BE2C (cell line): ENCODE measurements at regions not wholly inside any gene's neighbourhood (a gene's known extent, or its start where the extent isn't known, plus 50 kb on each side); places are given as distances from the start of the nearest gene placed in this dataset.

Source experiments
- DNase-seq: peaks from one replicate; pipeline ENCODE4 v3.0.0-alpha.2; 2020
- H3K27me3 ChIP-seq: fragments of 250-450 bp; sonication (Bioruptor Pico); 2 replicates; pipeline ENCODE4 v1.5.1; 2020; ENCODE audit warnings: mild to moderate bottlenecking
- H3K36me3 ChIP-seq: fragments of 250-450 bp; sonication (Bioruptor Pico); 2 replicates; pipeline ENCODE4 v1.5.1; 2020; ENCODE audit warnings: mild to moderate bottlenecking
- H3K4me1 ChIP-seq: fragments of 250-450 bp; sonication (Bioruptor Pico); 2 replicates; pipeline ENCODE4 v1.5.1; 2020
- H3K4me3 ChIP-seq: 2 replicates; pipeline ENCODE4 v1.5.1; 2011; ENCODE audit warnings: low read depth, low read length
- H3K9me3 ChIP-seq: fragments of 250-450 bp; sonication (Bioruptor Pico); 2 replicates; pipeline ENCODE4 v1.5.1; 2020
- TF ChIP-seq, protein P1 (sequence below): IDR thresholded peaks from 2 replicates; pipeline ENCODE4 v1.5.1; 2012; ENCODE audit warnings: mild to moderate bottlenecking, low read depth, low read length

DNA sequence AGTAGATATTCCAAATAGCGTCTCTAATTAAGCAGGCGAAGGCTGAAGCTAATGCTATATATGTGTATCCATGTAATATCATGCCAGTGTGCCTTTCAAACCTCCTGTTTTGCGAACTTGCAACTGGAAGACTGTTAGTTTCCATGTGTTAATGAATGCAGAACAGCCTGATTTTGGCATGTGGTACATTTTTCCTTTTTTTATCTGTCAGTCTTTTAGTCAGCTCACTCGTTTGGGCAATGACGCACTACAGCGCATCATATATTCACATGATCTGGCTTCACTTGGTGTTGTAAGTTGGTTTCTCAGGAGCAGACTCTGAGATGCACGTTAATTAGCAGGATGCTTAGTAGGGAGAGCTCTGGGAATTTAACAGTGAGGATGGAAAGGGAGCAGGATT is 210.4 kb upstream of the CA10 start:
- Histone ChIP-seq H3K27me3 (no peaks in the 10 kb centered on the region), H3K4me3 (no peak overlapping the region), H3K9me3 (no peaks in the 10 kb centered on the region), H3K36me3 (no peaks in the 10 kb centered on the region), H3K4me1 (no peaks in the 10 kb centered on the region)
- no peak for DNase-seq
- TF ChIP-seq, protein P1, sequence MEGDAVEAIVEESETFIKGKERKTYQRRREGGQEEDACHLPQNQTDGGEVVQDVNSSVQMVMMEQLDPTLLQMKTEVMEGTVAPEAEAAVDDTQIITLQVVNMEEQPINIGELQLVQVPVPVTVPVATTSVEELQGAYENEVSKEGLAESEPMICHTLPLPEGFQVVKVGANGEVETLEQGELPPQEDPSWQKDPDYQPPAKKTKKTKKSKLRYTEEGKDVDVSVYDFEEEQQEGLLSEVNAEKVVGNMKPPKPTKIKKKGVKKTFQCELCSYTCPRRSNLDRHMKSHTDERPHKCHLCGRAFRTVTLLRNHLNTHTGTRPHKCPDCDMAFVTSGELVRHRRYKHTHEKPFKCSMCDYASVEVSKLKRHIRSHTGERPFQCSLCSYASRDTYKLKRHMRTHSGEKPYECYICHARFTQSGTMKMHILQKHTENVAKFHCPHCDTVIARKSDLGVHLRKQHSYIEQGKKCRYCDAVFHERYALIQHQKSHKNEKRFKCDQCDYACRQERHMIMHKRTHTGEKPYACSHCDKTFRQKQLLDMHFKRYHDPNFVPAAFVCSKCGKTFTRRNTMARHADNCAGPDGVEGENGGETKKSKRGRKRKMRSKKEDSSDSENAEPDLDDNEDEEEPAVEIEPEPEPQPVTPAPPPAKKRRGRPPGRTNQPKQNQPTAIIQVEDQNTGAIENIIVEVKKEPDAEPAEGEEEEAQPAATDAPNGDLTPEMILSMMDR, result no peak

DNA sequence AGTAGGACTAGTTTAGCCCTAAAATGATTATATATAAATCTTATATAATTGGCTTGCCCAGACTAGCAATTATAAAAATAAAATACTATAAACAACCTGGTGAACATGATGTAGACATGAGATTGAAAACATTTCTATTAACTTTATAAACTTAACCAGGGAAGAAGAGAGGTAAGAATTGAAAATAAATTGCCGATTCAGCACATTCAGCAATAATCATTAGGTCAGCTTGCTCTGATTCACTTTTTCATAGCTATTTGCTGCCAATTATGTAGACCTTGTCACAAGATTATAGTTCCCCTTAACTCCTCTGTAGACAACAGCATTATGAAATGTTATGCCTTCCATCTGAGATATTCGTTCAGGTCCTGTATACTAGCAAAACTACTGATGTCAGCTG is 199.3 kb upstream of the CA10 start:
- TF ChIP-seq, protein P1, result no peak
- H3K4me1 ChIP-seq, result no peaks in the 10 kb centered on the region
- H3K27me3 ChIP-seq, result no peaks in the 10 kb centered on the region
- DNase-seq, result no peak
- no peaks in the 10 kb centered on the region; the same call in 1 of the 2 replicates for H3K9me3 ChIP-seq
- no peak overlapping the region for H3K4me3 ChIP-seq
- no peaks in the 10 kb centered on the region for H3K36me3 ChIP-seq

DNA sequence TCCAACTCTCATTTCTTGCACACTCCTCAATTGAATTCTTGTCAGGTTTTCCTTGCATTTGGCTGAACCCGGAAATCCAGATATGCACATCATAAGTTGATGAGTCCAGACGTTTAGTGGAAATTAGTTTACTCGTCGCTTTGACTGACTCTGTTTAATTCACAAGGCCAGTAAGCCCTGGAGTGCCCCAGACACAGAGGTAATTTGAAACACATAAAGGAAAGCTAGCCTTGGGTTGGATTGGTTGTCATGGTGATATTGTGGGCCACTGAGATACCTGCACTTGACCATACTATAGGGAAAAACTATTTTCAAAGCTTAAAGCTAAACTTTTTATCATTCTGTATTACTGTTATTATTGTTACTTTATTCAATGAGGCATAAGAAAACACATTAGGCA is 178.3 kb upstream of the CA10 start:
- Histone ChIP-seq H3K9me3 (no peaks in the 10 kb centered on the region), H3K36me3 (no peaks in the 10 kb centered on the region), H3K27me3 (no peaks in the 10 kb centered on the region), H3K4me1 (peaks cover 11% of the 10 kb centered on the region), H3K4me3 (no peak overlapping the region)
- TF ChIP-seq, protein P1, result no peak
- DNase-seq, result peak; percentile 10

DNA sequence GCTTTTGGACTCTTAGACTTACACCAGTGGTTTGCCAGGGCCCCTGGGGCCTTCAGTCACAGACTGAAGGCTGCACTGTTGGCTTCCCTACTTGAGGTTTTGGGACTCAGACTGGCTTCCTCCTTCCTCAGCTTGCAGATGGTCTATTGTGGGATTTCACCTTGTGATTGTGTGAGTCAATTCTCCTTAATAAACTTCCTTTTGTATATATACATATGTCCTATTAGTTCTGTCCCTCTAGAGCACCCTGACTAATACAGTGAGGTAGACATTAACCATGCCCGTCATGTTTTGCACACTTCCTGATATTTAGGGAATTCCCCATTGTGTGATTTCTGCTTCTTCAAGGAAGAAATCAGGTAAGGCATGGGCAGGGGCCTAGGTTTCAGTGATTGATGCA is 147.8 kb upstream of the CA10 start:
- no peaks in the 10 kb centered on the region for H3K9me3 ChIP-seq

DNA sequence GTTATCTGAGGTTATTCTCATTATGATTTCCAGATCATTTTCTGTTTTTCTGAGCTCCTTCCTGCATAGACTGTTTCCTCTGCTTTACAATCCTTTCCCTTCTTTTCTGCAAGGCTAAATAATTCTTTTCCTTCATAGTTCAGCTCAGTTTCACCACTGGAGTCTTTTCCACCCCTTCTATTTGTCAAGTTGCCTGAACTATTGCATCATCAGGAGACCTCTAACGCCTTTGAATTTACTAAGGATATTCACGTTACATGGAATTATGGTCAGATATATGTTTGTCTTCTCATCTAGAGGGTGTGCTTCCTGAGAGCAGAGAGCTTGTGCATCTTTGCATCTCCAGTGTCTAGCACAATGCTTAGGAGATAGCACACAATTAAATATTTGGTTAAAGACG is 140.4 kb upstream of the CA10 start:
- Histone ChIP-seq H3K4me1 (peaks cover 8% of the 10 kb centered on the region), H3K27me3 (no peaks in the 10 kb centered on the region), H3K9me3 (no peaks in the 10 kb centered on the region), H3K4me3 (peak overlapping the region; percentile 40), H3K36me3 (no peaks in the 10 kb centered on the region)
- TF ChIP-seq, protein P1, result no peak
- no peak for DNase-seq

More for the DNA sequence above, 147.8 kb upstream of the CA10 start:
- no peaks in the 10 kb centered on the region for H3K36me3 ChIP-seq
- H3K4me1 ChIP-seq, result no peaks in the 10 kb centered on the region
- H3K4me3 ChIP-seq, result no peak overlapping the region
- no peak for DNase-seq
- TF ChIP-seq, protein P1, result no peak
- H3K27me3 ChIP-seq, result no peaks in the 10 kb centered on the region

DNA sequence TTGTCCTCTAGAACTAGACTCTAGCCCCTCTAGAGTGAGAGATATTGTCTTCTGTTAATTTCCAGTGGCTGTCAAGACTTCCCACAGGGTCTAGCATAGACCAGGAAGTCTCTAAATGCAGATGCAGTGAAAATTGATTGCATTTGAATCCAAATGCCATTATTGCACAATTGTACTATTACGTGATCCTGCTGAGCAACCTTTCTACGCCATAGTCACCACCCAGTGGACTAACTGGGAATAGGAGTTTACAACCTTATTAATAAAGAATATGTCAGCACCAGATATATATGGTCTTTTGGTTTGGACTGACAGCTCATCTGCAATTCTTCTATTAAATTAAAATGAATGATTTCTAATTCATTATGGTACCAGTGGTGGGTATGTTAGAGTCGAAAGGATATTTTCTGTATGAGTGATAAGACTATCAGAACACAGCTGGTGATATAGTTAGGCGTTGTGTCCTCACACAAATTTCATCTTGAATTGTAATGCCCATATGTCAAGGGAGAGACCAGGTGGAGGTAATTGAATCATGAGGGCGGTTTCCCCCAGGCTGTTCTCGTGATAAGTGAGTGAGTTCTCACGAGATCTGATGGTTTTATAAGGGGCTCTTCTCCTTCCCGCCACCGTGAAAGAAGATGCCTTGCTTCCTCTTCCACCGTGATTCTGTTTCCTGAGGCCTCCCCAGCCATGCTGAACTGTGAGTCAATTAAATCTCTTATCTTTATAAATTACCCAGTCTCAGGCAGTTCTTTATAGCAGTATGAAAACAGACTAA is 138.9 kb upstream of the CA10 start:
- Histone ChIP-seq H3K4me3 (peak overlapping the region; percentile 40), H3K9me3 (no peaks in the 10 kb centered on the region), H3K4me1 (peaks cover 8% of the 10 kb centered on the region), H3K36me3 (no peaks in the 10 kb centered on the region), H3K27me3 (no peaks in the 10 kb centered on the region)
- DNase-seq, result peak; percentile 72
- TF ChIP-seq, protein P1, result peak; percentile 67
